ENCODE measurements at regions not wholly inside any gene's neighbourhood (a gene's known extent, or its start where the extent isn't known, plus 50 kb on each side); places are given as distances from the start of the nearest gene placed in this dataset.

GRCh38 chr7:32347244-32347828, 142.8 kb downstream of the LSM5 start:
- DNase-seq (ENCODE audit: extremely low read depth, low read depth, low spot score) = no peak

GRCh38 chr7:32346253-32346652, 143.9 kb downstream of the LSM5 start:
- DNase-seq (ENCODE audit: extremely low read depth, low read depth, low spot score) = no peak

DNA sequence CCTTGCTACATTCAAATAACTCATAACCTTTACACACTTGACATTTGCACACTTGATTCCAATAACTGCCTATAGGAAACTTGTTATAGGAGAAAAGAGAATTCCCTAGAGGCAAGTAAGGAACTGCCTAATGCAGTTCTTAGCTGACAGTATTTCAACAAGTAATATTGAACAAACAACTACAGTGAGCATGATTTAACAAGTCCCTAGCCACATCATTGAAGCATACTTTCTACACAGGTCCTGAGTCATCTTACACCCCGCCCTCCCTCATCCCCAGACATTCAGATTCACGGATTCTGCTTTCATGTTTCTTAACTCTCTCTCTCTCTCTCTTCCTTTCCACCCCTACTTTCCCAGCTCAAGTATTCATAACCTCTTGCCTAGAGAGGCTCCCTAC, 153.5 kb downstream of the LSM5 start:
- no peak for DNase-seq (ENCODE audit: extremely low read depth, low read depth, low spot score)

DNA sequence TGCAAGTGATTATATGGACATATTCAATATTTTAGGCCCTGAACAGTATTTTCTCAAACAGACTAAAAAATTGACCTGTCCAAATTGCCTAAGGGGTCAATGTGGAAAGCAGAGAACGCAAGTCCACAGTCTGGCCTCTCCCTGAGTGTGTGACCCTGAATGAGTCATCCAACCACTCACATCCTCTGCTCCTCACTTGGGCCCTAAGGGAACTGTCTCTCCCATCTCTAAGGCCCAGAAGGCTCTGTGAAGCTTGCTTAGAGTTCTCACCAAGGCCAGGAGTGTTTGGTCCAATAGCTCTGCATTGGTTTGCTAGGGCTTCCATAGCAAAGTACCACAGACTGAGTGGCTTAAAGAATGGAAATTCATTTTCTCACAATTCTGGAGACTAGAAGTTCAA, 155.1 kb downstream of the LSM5 start:
- DNase-seq (ENCODE audit: extremely low read depth, low read depth, low spot score) = no peak

DNA sequence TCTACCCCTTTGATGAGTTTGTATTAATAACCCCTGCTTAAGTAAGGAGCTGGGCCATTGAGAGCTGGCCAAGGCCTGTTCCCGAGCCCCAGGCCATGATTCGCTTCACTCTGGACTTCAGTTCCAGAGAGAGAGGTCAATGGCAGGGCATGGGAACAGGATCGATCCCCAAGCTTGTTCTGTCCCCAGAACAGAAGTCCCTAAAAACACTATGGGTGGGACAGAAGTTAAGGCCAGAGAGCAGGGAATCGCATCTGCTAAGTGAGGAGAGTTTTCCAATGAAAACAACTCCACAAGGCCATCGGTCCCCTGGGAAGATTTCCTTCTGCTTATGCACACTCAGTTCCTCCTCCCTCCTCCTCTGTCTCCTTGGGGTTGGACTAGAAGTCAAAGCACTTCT, 159.6 kb downstream of the LSM5 start:
- no peak for DNase-seq (ENCODE audit: extremely low read depth, low read depth, low spot score)

GRCh38 chr7:32326078-32326477, 164.1 kb downstream of the LSM5 start:
- DNase-seq (ENCODE audit: extremely low read depth, low read depth, low spot score) = no peak

GRCh38 chr7:32323712-32324111, 166.5 kb downstream of the LSM5 start:
- no peak for DNase-seq (ENCODE audit: extremely low read depth, low read depth, low spot score)

- no peak for DNase-seq (ENCODE audit: extremely low read depth, low read depth, low spot score)
These were observed 171.2 kb downstream of the LSM5 start for GRCh38 chr7:32319012-32319382.

GRCh38 chr7:32318300-32319011, 171.7 kb downstream of the LSM5 start:
- DNase-seq (ENCODE audit: extremely low read depth, low read depth, low spot score) = no peak

DNA sequence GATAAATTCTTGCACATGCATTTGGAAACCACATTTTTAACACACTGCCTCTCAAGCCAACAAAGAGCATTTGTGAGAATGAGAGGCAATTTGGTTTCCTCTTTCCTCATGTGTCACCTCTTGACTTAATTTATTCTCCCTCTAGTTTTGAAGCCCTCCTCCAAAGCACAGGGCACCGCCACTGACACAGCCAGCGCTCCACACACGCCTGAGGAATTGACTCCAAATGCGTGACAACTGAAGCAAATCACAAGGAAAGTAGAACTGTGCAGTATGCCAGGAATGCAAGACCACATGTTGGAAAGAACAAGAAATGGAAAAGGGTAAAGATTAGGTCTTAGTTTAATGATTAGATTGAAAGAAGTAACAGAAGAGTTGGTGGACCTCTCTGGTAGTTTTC, 173.3 kb downstream of the LSM5 start:
- DNase-seq (ENCODE audit: extremely low read depth, low read depth, low spot score) = no peak

DNA sequence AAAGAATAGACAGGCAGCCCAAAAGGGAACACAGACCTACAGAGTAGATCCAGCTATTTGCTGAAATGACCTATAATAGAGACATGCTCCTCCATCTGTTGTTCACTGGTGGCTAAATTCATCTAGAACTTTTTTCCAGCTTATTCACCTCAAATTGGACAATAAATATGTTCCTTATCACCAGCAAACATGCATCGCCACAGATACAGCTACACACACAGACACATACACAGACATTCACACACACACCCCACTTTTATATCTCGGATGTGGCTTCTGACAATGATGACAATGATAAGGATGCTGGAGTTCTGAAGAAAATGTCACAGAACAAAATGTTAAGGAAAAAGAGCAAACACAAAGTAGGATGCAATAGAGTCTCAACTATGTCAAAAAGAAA, 175.4 kb downstream of the LSM5 start:
- no peak for DNase-seq (ENCODE audit: extremely low read depth, low read depth, low spot score)

- no peak for DNase-seq (ENCODE audit: extremely low read depth, low read depth, low spot score)
These were observed 188.8 kb downstream of the LSM5 start for GRCh38 chr7:32301427-32301826.

GRCh38 chr7:32299133-32299702, 191.0 kb downstream of the LSM5 start:
- DNase-seq (ENCODE audit: extremely low read depth, low read depth, low spot score) = no peak

DNA sequence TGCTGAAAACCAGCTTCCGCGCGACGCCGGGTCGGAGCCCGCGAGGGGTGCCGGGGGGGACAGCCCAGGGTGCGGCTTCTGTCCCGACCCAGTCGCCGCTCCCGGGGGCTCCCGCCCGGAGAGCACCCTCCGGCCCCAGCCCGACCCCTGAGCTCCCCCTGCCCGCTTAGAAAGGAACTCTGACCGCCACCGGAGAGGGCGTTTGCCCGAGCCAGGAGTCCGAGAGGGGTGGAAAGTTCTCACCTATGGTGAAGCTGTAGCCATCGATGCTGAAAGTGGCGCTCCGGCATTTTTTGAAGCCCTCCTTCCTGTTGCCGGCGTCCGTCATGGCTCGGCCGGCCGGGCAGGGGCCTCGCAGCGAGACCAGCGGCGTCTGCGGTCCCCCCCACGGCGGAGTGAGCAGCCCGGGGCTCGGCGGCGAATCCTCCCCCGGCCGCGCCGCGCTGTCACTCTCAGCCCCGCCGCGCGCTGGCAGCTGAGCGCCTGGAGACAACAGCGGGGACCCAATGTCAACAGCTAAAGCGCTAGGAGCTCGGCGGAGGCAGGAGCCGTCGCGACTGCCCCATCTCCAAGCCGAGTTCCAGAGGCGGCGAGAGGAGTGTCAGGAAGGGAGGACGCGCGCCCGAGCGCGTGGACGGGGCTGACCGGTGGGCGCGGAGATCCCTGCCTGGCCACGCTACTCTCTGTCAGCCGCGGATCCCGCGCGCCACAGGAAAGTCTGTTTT, 191.6 kb downstream of the LSM5 start:
- no peak for DNase-seq (ENCODE audit: extremely low read depth, low read depth, low spot score)

DNA sequence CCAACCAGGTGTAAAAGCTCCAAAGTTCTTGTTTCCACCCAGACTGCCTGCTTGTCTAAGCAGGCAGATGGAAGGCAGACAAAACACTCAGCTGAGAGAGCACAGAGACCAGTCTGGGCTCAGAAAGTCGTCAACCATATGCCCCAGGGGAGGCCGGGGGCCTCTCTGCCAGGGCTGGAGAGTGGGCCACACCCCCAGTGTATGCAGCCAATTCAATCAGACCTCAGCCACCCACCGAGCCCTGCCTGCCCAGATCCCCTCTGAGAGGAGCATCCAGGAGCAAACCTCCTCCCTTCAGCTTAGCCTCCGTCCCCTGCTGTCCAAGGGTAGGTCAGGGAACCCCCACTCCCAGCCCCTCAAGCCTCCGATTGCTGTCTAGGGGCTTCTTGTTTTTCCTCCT, 196.3 kb downstream of the LSM5 start:
- DNase-seq (ENCODE audit: extremely low read depth, low read depth, low spot score) = no peak

DNA sequence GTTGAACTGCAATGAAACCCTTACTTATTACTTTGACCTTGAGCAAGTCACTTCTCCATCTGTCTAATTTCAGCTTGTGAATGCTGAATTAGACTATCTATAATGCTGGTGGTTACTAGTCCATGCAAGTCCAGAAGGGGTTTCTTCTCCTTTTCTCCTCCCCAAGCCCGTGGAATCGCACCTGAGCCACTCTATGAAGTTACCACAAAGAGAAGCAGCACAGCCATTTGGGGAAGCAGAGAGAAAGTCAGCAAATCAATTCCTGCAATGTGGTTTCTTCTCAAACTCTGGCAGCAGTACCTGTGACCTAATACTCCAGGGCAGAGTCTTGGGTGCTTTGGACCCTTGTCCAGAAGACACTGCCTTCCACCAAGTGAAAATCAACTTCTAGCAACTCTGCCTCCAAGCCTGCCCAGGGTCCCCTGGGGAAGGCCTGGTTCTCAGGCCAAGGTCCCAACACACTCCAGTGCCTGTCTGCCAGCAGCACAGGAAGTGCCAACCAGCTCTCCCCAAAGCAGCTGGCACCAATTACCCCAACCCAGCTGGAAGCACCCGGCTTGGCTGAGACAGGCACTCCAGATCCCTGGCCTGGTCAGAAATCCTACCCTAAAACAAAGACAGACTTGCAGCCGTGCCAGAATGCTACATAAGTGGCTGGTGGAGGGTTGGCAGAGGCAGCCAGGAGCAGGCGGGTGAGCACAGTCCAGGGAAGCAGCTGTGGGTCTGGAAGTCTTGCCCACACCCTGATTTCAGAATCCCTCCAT, 200.3 kb downstream of the LSM5 start:
- DNase-seq (ENCODE audit: extremely low read depth, low read depth, low spot score) = no peak

- DNase-seq (ENCODE audit: extremely low read depth, low read depth, low spot score) = no peak
These were observed 204.5 kb downstream of the LSM5 start for GRCh38 chr7:32285698-32286097.

DNA sequence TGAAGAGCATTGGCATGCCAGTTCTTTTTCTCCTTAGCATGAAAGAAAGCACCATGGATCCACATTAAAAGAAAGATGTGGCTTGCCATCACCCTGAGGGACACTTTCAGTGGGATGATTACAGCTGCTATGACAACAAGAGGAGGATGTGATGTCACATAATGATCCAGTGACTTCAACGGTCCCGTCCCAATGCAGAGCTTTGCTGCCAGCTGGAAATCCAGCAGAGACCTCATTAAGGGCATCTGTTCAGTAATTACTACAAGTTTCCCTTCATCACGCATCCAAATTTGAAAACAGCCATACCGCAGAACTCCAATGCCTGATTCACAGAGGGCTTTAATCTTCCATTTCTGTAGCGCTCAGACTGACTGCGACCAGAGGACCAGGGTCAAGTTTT, 206.6 kb downstream of the LSM5 start:
- no peak for DNase-seq (ENCODE audit: extremely low read depth, low read depth, low spot score)

- no peak for DNase-seq (ENCODE audit: extremely low read depth, low read depth, low spot score)
These were observed 209.3 kb upstream of the PDE1C start for GRCh38 chr7:32279500-32279899.

DNA sequence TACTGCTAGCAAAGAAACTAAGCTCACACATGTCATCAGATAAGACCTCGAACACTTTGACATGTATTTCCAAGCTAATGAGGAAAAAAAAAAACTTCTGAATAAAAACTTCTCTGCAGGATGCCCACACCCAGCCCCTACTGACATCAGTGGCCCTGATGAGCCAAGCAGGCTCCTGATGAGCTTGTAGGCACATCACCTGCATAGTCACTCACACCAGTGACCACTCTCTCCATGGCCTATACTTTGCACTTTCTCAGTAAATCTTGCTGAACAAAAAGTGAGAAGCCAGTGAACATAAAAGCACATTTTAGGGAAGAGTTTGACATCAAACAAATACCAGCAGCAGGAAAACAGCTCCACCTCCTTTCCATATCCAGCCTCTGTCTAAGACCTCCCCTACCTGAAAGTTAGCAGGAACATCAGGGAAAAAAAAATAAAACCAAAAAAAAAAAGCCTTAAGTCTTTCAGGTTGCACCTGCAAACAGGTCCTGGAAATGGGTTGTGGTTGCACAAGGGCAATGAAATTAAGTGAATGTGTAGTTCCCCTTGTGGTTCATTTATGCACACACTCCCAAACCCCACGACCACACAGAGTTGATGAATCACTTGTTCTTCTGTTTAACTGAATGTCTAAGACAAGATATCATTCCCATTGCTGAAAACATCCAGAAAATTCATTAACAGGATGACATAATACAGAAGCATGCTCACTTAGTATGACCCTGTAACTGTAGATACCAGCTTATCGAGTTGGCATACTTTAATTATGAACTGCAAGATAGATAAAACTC, 205.2 kb upstream of the PDE1C start:
- no peak for DNase-seq (ENCODE audit: extremely low read depth, low read depth, low spot score)

Measured in glomerular endothelial cell (primary cell).